ENCODE measurements at regions not wholly inside any gene's neighbourhood (a gene's known extent, or its start where the extent isn't known, plus 50 kb on each side); places are given as distances from the start of the nearest gene placed in this dataset.

- CTCF ChIA-PET, result interaction anchor here (1.0 kb wide), 1 partner anchor 23 kb away, joined by 3 read pairs; no protein-coding TSS in a partner anchor
- DNase-seq (ENCODE audit: low read depth in 1 of 2, low spot score in 1 of 2) (no peak), FAIRE-seq (no peak), ATAC-seq (no peak)
- H3K27ac ChIP-seq, result no peak overlapping the region
- H3K9me3 ChIP-seq, result no peaks in the 10 kb centered on the region
- no peak overlapping the region for H3K4me2 ChIP-seq
- TF ChIP-seq HOXA7 (CRISPR knock-in tag; IDR thresholded peaks at IDR 0.05) (no peak), EP300 (IDR thresholded peaks at IDR 0.05) (no peak), SREBF2 (IDR thresholded peaks at IDR 0.05) (no peak), USF2 (IDR thresholded peaks at IDR 0.05) (no peak), MYC (IDR thresholded peaks at IDR 0.05; ENCODE audit: borderline replicate concordance, low read length) (no peak), HES2 (IDR thresholded peaks at IDR 0.05) (no peak), FOXS1 (CRISPR knock-in tag; IDR thresholded peaks at IDR 0.05) (no peak), EHF (CRISPR knock-in tag; IDR thresholded peaks at IDR 0.05) (no peak), KDM5A (IDR thresholded peaks at IDR 0.05) (no peak), RAD21 (conservative IDR thresholded peaks at IDR 0.05 in 1 of 2, IDR thresholded peaks at IDR 0.05 in 1 of 2) (no peak), CTCF (IDR thresholded peaks at IDR 0.05) (no peak), ESRRA (IDR thresholded peaks at IDR 0.05; ENCODE audit: borderline replicate concordance, low read length) (no peak), ZSCAN20 (CRISPR knock-in tag; IDR thresholded peaks at IDR 0.05) (no peak)
- TF ChIP-seq, protein P1, sequence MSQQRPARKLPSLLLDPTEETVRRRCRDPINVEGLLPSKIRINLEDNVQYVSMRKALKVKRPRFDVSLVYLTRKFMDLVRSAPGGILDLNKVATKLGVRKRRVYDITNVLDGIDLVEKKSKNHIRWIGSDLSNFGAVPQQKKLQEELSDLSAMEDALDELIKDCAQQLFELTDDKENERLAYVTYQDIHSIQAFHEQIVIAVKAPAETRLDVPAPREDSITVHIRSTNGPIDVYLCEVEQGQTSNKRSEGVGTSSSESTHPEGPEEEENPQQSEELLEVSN (IDR thresholded peaks at IDR 0.05; ENCODE audit: borderline replicate concordance, low read depth), result no peak
- H3K4me1 ChIP-seq, result no peaks in the 10 kb centered on the region
- no peak overlapping the region for H3K4me3 ChIP-seq
- POLR2A ChIA-PET, result no interaction called here
Measured at GRCh38 chr5:121019106-121019505, 555.0 kb downstream of the PRR16 start.

GRCh38 chr5:121019734-121020133, 555.6 kb downstream of the PRR16 start:
- no peak overlapping the region for H3K4me2 ChIP-seq
- no peaks in the 10 kb centered on the region for H3K4me1 ChIP-seq
- ChIA-PET POLR2A (no interaction called here), CTCF (no interaction called here)
- H3K9me3 ChIP-seq, result no peaks in the 10 kb centered on the region
- DNase-seq (ENCODE audit: low read depth in 1 of 2, low spot score in 1 of 2), result no peak
- no peak overlapping the region for H3K27ac ChIP-seq
- 35% methylated on average over 2 of the region's 2 CpGs for WGBS (ENCODE audit: missing lambda C conversion rate)
- no peak for FAIRE-seq
- no peak for ATAC-seq
- no peak overlapping the region for H3K4me3 ChIP-seq
- no peak for TF ChIP-seq EP300 (IDR thresholded peaks at IDR 0.05)

DNA sequence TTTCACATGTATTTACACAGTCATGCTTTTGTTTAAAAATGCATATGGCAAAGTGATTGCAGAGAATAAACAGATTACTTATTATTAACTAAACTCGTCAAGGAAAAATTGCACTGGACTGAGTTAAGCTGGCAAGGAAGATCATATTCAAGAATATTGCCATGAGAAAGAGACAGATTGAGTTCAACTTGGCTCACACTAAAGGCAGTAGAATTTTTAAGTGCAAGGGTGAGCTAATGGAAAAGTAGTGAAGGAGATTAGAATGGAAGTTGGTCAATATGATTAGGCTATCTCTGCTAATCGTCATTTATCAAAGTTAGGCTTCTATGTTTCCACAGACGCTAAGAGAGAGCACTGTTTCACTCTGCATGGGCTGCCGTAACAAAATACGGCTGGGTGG, 557.6 kb downstream of the PRR16 start:
- TF ChIP-seq HES2 (IDR thresholded peaks at IDR 0.05) (no peak), KDM1A (IDR thresholded peaks at IDR 0.05; ENCODE audit: low read depth) (no peak), PBX3 (IDR thresholded peaks at IDR 0.05) (no peak), NR3C1 (IDR thresholded peaks at IDR 0.05) (no peak), FOSB (CRISPR knock-in tag; IDR thresholded peaks at IDR 0.05) (no peak), EHMT2 (IDR thresholded peaks at IDR 0.05; ENCODE audit: low read depth) (no peak), RAD21 (conservative IDR thresholded peaks at IDR 0.05 in 1 of 2, IDR thresholded peaks at IDR 0.05 in 1 of 2) (no peak), CHD4 (IDR thresholded peaks at IDR 0.05; ENCODE audit: borderline replicate concordance) (no peak), CTCF (IDR thresholded peaks at IDR 0.05) (no peak), MAZ (IDR thresholded peaks at IDR 0.05; ENCODE audit: borderline replicate concordance, low read depth, low read length) (no peak), RCOR1 (IDR thresholded peaks at IDR 0.05; ENCODE audit: low read depth, low read length) (no peak), ZNF302 (CRISPR knock-in tag; IDR thresholded peaks at IDR 0.05) (no peak), CEBPB (IDR thresholded peaks at IDR 0.05) (no peak), NFE2L2 (conservative IDR thresholded peaks at IDR 0.05; ENCODE audit: low read length) (no peak), KDM5A (IDR thresholded peaks at IDR 0.05) (no peak), SREBF2 (IDR thresholded peaks at IDR 0.05) (no peak), TFCP2L1 (CRISPR knock-in tag; IDR thresholded peaks at IDR 0.05) (no peak)
- TF ChIP-seq, protein P2, sequence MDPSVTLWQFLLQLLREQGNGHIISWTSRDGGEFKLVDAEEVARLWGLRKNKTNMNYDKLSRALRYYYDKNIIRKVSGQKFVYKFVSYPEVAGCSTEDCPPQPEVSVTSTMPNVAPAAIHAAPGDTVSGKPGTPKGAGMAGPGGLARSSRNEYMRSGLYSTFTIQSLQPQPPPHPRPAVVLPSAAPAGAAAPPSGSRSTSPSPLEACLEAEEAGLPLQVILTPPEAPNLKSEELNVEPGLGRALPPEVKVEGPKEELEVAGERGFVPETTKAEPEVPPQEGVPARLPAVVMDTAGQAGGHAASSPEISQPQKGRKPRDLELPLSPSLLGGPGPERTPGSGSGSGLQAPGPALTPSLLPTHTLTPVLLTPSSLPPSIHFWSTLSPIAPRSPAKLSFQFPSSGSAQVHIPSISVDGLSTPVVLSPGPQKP (IDR thresholded peaks at IDR 0.05; ENCODE audit: low read depth, low read length), result no peak
- no peak overlapping the region for H3K4me3 ChIP-seq
- DNase-seq (ENCODE audit: low read depth in 1 of 2, low spot score in 1 of 2), result no peak
- ChIA-PET CTCF (no interaction called here), POLR2A (no interaction called here)
- H3K27ac ChIP-seq, result no peak overlapping the region
- no peak overlapping the region for H3K4me2 ChIP-seq
- no peaks in the 10 kb centered on the region for H3K4me1 ChIP-seq
- no peaks in the 10 kb centered on the region for H3K9me3 ChIP-seq
- FAIRE-seq, result no peak
- 62% methylated on average over 5 of the region's 5 CpGs for WGBS (ENCODE audit: missing lambda C conversion rate)
- no peak for ATAC-seq
